Ovary (tissue), 7 donors: ENCODE measurements at regions not wholly inside any gene's neighbourhood (a gene's known extent, or its start where the extent isn't known, plus 50 kb on each side); places are given as distances from the start of the nearest gene placed in this dataset.

Experiments used
- DNase-seq, 5 donors: peaks; one replicate each; pipeline ENCODE4 v3.0.0-alpha.2; 2019 to 2020
- H3K27ac ChIP-seq, 2 donors: fragments of 200-600 bp; one replicate each; pipeline versions ENCODE4 v1.5.1 to v1.8.0; 2019 to 2022
- H3K27me3 ChIP-seq: fragments of 200-600 bp; one replicate; pipeline ENCODE4 v1.8.0; 2022
- H3K36me3 ChIP-seq: fragments of 200-600 bp; sonication (generic); one replicate; pipeline ENCODE4 v1.5.1; 2019
- H3K4me1 ChIP-seq: one replicate; pipeline ENCODE4 v1.8.1; 2013; ENCODE audit warnings: mild to moderate bottlenecking, moderate library complexity; ENCODE audit not compliant: insufficient read depth
- H3K4me3 ChIP-seq: fragments of 200-600 bp; sonication (generic); one replicate; pipeline ENCODE4 v1.5.1; 2017
- H3K9me3 ChIP-seq, 2 donors: fragments of 200-600 bp in 1 of 2; sonication (generic) in 1 of 2; one replicate each; pipeline versions ENCODE4 v1.5.1 to v1.8.1; 2013 to 2019; ENCODE audit warnings: mild to moderate bottlenecking in 1 of 2, moderate library complexity in 1 of 2
- CTCF ChIP-seq, 3 donors: fragments of 450-650 bp in 2 of 3; fragments of 200-600 bp in 1 of 3; IDR thresholded peaks; one replicate each; pipeline versions ENCODE4 v1.5.1 to v1.8.0; 2016 to 2022; ENCODE audit warnings: antibody characterized with exemption in 3 of 3, mild to moderate bottlenecking in 1 of 3
- EP300 ChIP-seq: sonication (generic); formaldehyde crosslinking; IDR thresholded peaks from one replicate; pipeline ENCODE4 v1.6.1; 2017; ENCODE audit warnings: antibody characterized with exemption
- POLR2A ChIP-seq: fragments of 450-650 bp; IDR thresholded peaks from one replicate; pipeline ENCODE4 v1.6.1; 2017; ENCODE audit warnings: antibody characterized with exemption, mild to moderate bottlenecking, moderate library complexity
- WGBS, 3 donors: extraction: QIAGEN DNeasy Blood & Tissue Kit in 1 of 3; methylation state at CpG; one replicate each; pipeline versions ENCODE4 v1.1.5 to v1.1.7; 2013 to 2017; 5-methylcytosine and 5-hydroxymethylcytosine counted together
- intact Hi-C, 4 donors: fragments of 100-400 bp; cut with DNase I; formaldehyde crosslinking; loops; one replicate each; pipeline versions ENCODE4 v1.11.0 to v1.15.1; 2022 to 2023
- donor health status: DM: no; HTN: no; CAD: no; lungs with moderate emphysema.
- donor health status: DM: no; HTN: no; CAD: no.
- donor health status: Bipolar disorder and iron deficiency.
- donor health status: DM: no; HTN: no; CAD: no.
- donor health status: DM: yes; HTN: yes; CAD: no.

DNA sequence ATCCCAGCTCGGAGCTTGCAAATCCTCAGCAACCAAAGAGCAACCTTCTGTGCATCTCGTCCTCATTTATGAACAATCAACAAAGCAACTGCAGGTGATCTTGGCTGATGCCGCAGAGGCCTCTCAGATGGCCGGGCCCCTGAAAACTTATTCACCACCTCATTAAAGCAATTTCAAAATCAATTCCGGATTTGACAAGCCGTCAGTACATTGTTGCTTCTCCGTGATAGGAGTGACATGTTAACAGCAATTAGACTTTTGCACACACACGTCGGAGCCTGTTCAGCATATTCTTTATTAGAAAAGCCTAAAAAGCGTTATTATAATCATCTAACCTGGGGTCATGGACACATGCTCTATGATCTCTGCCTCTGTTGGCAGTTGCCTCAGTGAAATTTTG, 183.1 kb upstream of the CXCR4 start:
- no peak overlapping the region for H3K27ac ChIP-seq
- no peak for DNase-seq
- TF ChIP-seq CTCF (IDR thresholded peaks at IDR 0.05) (no peak), EP300 (no peak), POLR2A (no peak)
- H3K4me1 ChIP-seq, result no peaks in the 10 kb centered on the region
- no peak overlapping the region for H3K4me3 ChIP-seq
- H3K9me3 ChIP-seq, result no peaks in the 10 kb centered on the region
- intact Hi-C loops, result no loop called here
- H3K36me3 ChIP-seq, result no peaks in the 10 kb centered on the region
- whole genome bisulfite sequencing, 3 donors, result 88 to 91% (median 88%) methylated on average over 10 of the region's 10 CpGs
- no peaks in the 10 kb centered on the region for H3K27me3 ChIP-seq

DNA sequence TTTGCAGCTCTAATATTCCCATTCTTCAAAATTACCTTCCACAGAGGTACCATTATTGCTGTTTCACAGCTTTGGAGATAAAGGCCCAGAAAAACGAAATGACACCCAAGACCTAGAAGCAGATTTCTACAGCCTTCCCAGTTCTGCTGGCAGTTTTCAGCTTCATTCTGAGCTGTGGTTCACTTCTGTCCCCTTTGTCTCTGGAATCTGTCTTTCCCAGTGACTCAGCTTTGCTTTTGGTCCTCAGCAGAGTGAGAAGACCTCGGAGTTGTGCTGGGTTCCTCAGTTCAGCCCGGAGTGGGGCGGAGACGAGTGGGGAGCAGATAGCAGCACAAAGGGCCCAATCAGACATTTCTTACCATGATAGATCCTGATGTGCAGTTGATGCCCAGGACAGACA, 180.7 kb upstream of the CXCR4 start:
- H3K27me3 ChIP-seq, result no peaks in the 10 kb centered on the region
- TF ChIP-seq EP300 (no peak), POLR2A (no peak)
- 79 to 86% (median 79%) methylated on average over 5 of the region's 5 CpGs for WGBS, 3 donors
- no peak for DNase-seq
- intact Hi-C loops, result no loop called here
- no peaks in the 10 kb centered on the region for H3K9me3 ChIP-seq
- H3K36me3 ChIP-seq, result no peaks in the 10 kb centered on the region
- no peaks in the 10 kb centered on the region for H3K4me1 ChIP-seq
- H3K4me3 ChIP-seq, result no peak overlapping the region
- no peak overlapping the region for H3K27ac ChIP-seq

GRCh38 chr2:136297994-136298393, 180.0 kb upstream of the CXCR4 start:
- intact Hi-C loops, result no loop called here

DNA sequence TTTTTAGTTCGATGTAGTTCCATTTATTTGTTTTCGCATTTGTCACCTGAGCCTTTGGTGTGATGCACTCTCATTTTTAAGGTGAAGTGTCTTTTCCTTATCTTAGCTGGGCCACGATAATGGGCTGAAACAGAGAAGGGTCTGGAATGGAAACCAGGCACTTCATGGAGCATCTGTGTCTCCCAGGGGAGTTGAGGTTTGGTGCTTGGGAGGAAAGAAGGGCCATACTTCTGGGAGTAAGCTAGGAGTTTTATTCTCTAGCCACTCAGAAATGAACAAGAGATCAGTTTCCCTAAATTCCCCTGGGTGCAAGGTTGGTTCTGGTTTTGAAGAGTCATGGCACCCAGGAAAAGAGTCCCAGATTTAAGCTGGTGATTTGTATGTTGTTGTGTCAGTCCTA, 179.4 kb upstream of the CXCR4 start:
- Histone ChIP-seq H3K4me1 (no peaks in the 10 kb centered on the region), H3K9me3 (no peaks in the 10 kb centered on the region), H3K4me3 (no peak overlapping the region), H3K27ac (no peak overlapping the region), H3K27me3 (no peaks in the 10 kb centered on the region), H3K36me3 (no peaks in the 10 kb centered on the region)
- DNase-seq, result no peak
- intact Hi-C loops, result no loop called here
- WGBS, 3 donors, result 55 to 65% (median 60%) methylated on average over 3 of the region's 3 CpGs
- TF ChIP-seq POLR2A (no peak), CTCF (IDR thresholded peaks at IDR 0.05) (no peak), EP300 (no peak)

More at GRCh38 chr2:136297994-136298393, 180.0 kb upstream of the CXCR4 start:
- no peaks in the 10 kb centered on the region for H3K36me3 ChIP-seq
- H3K4me3 ChIP-seq, result no peak overlapping the region
- WGBS, 3 donors, result 81 to 87% (median 87%) methylated on average over 4 of the region's 4 CpGs
- H3K4me1 ChIP-seq, result no peaks in the 10 kb centered on the region
- no peaks in the 10 kb centered on the region for H3K27me3 ChIP-seq
- no peak for DNase-seq
- TF ChIP-seq POLR2A (no peak), CTCF (IDR thresholded peaks at IDR 0.05) (no peak), EP300 (no peak)
- no peaks in the 10 kb centered on the region for H3K9me3 ChIP-seq
- no peak overlapping the region for H3K27ac ChIP-seq

DNA sequence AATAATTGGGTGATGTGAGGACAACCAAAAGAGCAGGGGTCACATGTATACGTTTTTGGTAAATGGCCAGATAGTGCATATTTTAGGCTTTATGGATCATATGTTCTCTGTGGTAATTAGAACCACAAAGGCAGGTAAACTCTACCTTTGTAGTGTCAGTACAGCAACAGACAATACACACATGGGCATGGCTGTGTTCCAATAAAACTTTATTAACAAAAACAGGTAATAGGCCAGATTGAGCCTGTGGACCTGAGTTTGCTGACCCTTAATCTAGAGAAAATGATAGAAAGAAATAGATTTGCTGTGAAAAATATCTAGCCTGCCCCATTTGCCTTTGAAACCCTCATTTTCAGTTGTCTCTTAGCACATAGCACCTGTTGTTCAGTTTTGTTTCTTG, 177.2 kb upstream of the CXCR4 start:
- Histone ChIP-seq H3K27me3 (no peaks in the 10 kb centered on the region), H3K9me3 (no peaks in the 10 kb centered on the region), H3K4me1 (no peaks in the 10 kb centered on the region), H3K36me3 (no peaks in the 10 kb centered on the region), H3K27ac (no peak overlapping the region), H3K4me3 (no peak overlapping the region)
- WGBS, 3 donors, result 65 to 75% (median 73%) methylated on average over 1 of the region's 1 CpG
- no peak for DNase-seq
- no peak for TF ChIP-seq EP300
- TF ChIP-seq CTCF (IDR thresholded peaks at IDR 0.05), result no peak
- no peak for TF ChIP-seq POLR2A
- intact Hi-C loops, result no loop called here
